ENCODE measurements at regions not wholly inside any gene's neighbourhood (a gene's known extent, or its start where the extent isn't known, plus 50 kb on each side); places are given as distances from the start of the nearest gene placed in this dataset.

- TF ChIP-seq CTCF (IDR thresholded peaks at IDR 0.05): no peak
- no peak for TF ChIP-seq POLR2A (IDR thresholded peaks at IDR 0.05)
These were observed 779.6 kb upstream of the ADGRL2 start for GRCh38 chr1:81021134-81021533.

Data from right lobe of liver (tissue), 4 donors.